ENCODE measurements at regions not wholly inside any gene's neighbourhood (a gene's known extent, or its start where the extent isn't known, plus 50 kb on each side); places are given as distances from the start of the nearest gene placed in this dataset.

- Mint-ChIP-seq H3K27me3 (peaks cover 9 to 23% (median 22%) of the 10 kb centered on the region in 5 donors), H3K36me3 (no peaks in the 10 kb centered on the region), H3K27ac (no peak overlapping the region), H3K4me1 (no peaks in the 10 kb centered on the region), H3K9me3 (no peaks in the 10 kb centered on the region), H3K4me3 (no peak overlapping the region)
- no peaks in the 10 kb centered on the region for H3K27me3 ChIP-seq (ENCODE audit: control insufficient read depth in 2 of 2, insufficient read depth in 2 of 2, low read length in 2 of 2)
- H3K4me3 ChIP-seq (ENCODE audit: low read length) = no peak overlapping the region
- no peaks in the 10 kb centered on the region for H3K9me3 ChIP-seq (ENCODE audit: control insufficient read depth in 2 of 3, low read length in 3 of 3)
- ATAC-seq (no peak), DNase-seq (no peak)
- CTCF ChIA-PET = no interaction called here
- no peaks in the 10 kb centered on the region for H3K36me3 ChIP-seq (ENCODE audit: control insufficient read depth in 2 of 3, insufficient read depth in 3 of 3, low read length in 3 of 3)
- intact Hi-C loops (cut with micrococcal nuclease) = no loop called here
- POLR2A ChIA-PET = no interaction called here
- H3K4me1 ChIP-seq (ENCODE audit: control insufficient read depth in 2 of 2, insufficient read depth in 2 of 2, low read length in 2 of 2) = no peaks in the 10 kb centered on the region
- no peak overlapping the region for H3K27ac ChIP-seq (ENCODE audit: low read depth, low read length)
Observed at GRCh38 chr6:134686071-134686470, 263.8 kb downstream of the ALDH8A1 start.

GRCh38 chr6:134684423-134684795 lies 265.5 kb downstream of the ALDH8A1 start:
- H3K36me3 Mint-ChIP-seq = no peaks in the 10 kb centered on the region
- POLR2A ChIA-PET = no interaction called here
- H3K4me3 ChIP-seq (ENCODE audit: low read length) = no peak overlapping the region
- peaks cover 0 to 3% (median 0%) of the 10 kb centered on the region in 7 donors for H3K4me1 Mint-ChIP-seq
- H3K36me3 ChIP-seq (ENCODE audit: control insufficient read depth in 2 of 3, insufficient read depth in 3 of 3, low read length in 3 of 3) = no peaks in the 10 kb centered on the region
- DNase-seq (no peak), ATAC-seq (no peak)
- peaks cover 0 to 12% (median 9%) of the 10 kb centered on the region in 5 donors for H3K27me3 Mint-ChIP-seq
- H3K4me3 Mint-ChIP-seq = no peak overlapping the region
- no peaks in the 10 kb centered on the region for H3K9me3 Mint-ChIP-seq
- CTCF ChIA-PET = no interaction called here
- no peaks in the 10 kb centered on the region for H3K27me3 ChIP-seq (ENCODE audit: control insufficient read depth in 2 of 2, insufficient read depth in 2 of 2, low read length in 2 of 2)
- no peak overlapping the region for H3K27ac Mint-ChIP-seq
- no peak overlapping the region for H3K27ac ChIP-seq (ENCODE audit: low read depth, low read length)
- no peaks in the 10 kb centered on the region for H3K9me3 ChIP-seq (ENCODE audit: control insufficient read depth in 2 of 3, low read length in 3 of 3)
- no peaks in the 10 kb centered on the region for H3K4me1 ChIP-seq (ENCODE audit: control insufficient read depth in 2 of 2, insufficient read depth in 2 of 2, low read length in 2 of 2)
- intact Hi-C loops (cut with micrococcal nuclease) = no loop called here

- no peak overlapping the region for H3K4me3 Mint-ChIP-seq
- no peaks in the 10 kb centered on the region for H3K9me3 Mint-ChIP-seq
- ATAC-seq (no peak), DNase-seq (no peak)
- no peak overlapping the region for H3K27ac ChIP-seq (ENCODE audit: low read depth, low read length)
- H3K27ac Mint-ChIP-seq = no peak overlapping the region
- H3K36me3 ChIP-seq (ENCODE audit: control insufficient read depth in 2 of 3, insufficient read depth in 3 of 3, low read length in 3 of 3) = no peaks in the 10 kb centered on the region
- POLR2A ChIA-PET = no interaction called here
- H3K4me1 Mint-ChIP-seq = peaks cover 0 to 3% (median 0%) of the 10 kb centered on the region in 7 donors
- H3K27me3 ChIP-seq (ENCODE audit: control insufficient read depth in 2 of 2, insufficient read depth in 2 of 2, low read length in 2 of 2) = no peaks in the 10 kb centered on the region
- intact Hi-C loops (cut with micrococcal nuclease) = no loop called here
- peaks cover 0 to 9% (median 6%) of the 10 kb centered on the region in 5 donors for H3K27me3 Mint-ChIP-seq
- CTCF ChIA-PET = no interaction called here
- H3K4me1 ChIP-seq (ENCODE audit: control insufficient read depth in 2 of 2, insufficient read depth in 2 of 2, low read length in 2 of 2) = no peaks in the 10 kb centered on the region
- no peaks in the 10 kb centered on the region for H3K9me3 ChIP-seq (ENCODE audit: control insufficient read depth in 2 of 3, low read length in 3 of 3)
- H3K4me3 ChIP-seq (ENCODE audit: low read length) = no peak overlapping the region
- H3K36me3 Mint-ChIP-seq = no peaks in the 10 kb centered on the region
Observed at GRCh38 chr6:134683783-134684422, 266.0 kb downstream of the ALDH8A1 start.

GRCh38 chr6:134680433-134680832 lies 269.5 kb downstream of the ALDH8A1 start:
- Histone ChIP-seq H3K27ac (ENCODE audit: low read depth, low read length) (no peak overlapping the region), H3K4me3 (ENCODE audit: low read length) (no peak overlapping the region), H3K36me3 (ENCODE audit: control insufficient read depth in 2 of 3, insufficient read depth in 3 of 3, low read length in 3 of 3) (no peaks in the 10 kb centered on the region), H3K4me1 (ENCODE audit: control insufficient read depth in 2 of 2, insufficient read depth in 2 of 2, low read length in 2 of 2) (no peaks in the 10 kb centered on the region), H3K27me3 (ENCODE audit: control insufficient read depth in 2 of 2, insufficient read depth in 2 of 2, low read length in 2 of 2) (no peaks in the 10 kb centered on the region), H3K9me3 (ENCODE audit: control insufficient read depth in 2 of 3, low read length in 3 of 3) (no peaks in the 10 kb centered on the region)
- Mint-ChIP-seq H3K27ac (no peak overlapping the region), H3K9me3 (no peaks in the 10 kb centered on the region), H3K4me1 (peaks cover 0 to 3% (median 0%) of the 10 kb centered on the region in 7 donors), H3K36me3 (no peaks in the 10 kb centered on the region), H3K4me3 (no peak overlapping the region), H3K27me3 (peaks cover 0 to 5% (median 0%) of the 10 kb centered on the region in 5 donors)
- no peak for DNase-seq
- ChIA-PET CTCF (no interaction called here), POLR2A (no interaction called here)
- ATAC-seq = no peak
- intact Hi-C loops (cut with micrococcal nuclease) = no loop called here

- Histone ChIP-seq H3K36me3 (ENCODE audit: control insufficient read depth in 2 of 3, insufficient read depth in 3 of 3, low read length in 3 of 3) (no peaks in the 10 kb centered on the region), H3K9me3 (ENCODE audit: control insufficient read depth in 2 of 3, low read length in 3 of 3) (no peaks in the 10 kb centered on the region), H3K4me1 (ENCODE audit: control insufficient read depth in 2 of 2, insufficient read depth in 2 of 2, low read length in 2 of 2) (no peaks in the 10 kb centered on the region), H3K27me3 (ENCODE audit: control insufficient read depth in 2 of 2, insufficient read depth in 2 of 2, low read length in 2 of 2) (no peaks in the 10 kb centered on the region), H3K27ac (ENCODE audit: low read depth, low read length) (no peak overlapping the region), H3K4me3 (ENCODE audit: low read length) (no peak overlapping the region)
- Mint-ChIP-seq H3K9me3 (no peaks in the 10 kb centered on the region), H3K27me3 (peaks cover 0 to 5% (median 0%) of the 10 kb centered on the region in 5 donors), H3K4me3 (no peak overlapping the region), H3K36me3 (no peaks in the 10 kb centered on the region), H3K4me1 (peaks cover 0 to 3% (median 0%) of the 10 kb centered on the region in 7 donors), H3K27ac (no peak overlapping the region)
- ChIA-PET CTCF (no interaction called here), POLR2A (no interaction called here)
- no peak for DNase-seq
- intact Hi-C loops (cut with micrococcal nuclease) = no loop called here
- ATAC-seq = no peak
Observed at GRCh38 chr6:134680021-134680420, 269.9 kb downstream of the ALDH8A1 start.

GRCh38 chr6:134678436-134678889 lies 271.4 kb downstream of the ALDH8A1 start:
- peaks cover 0 to 3% (median 0%) of the 10 kb centered on the region in 7 donors for H3K4me1 Mint-ChIP-seq
- ATAC-seq = no peak
- H3K9me3 Mint-ChIP-seq = no peaks in the 10 kb centered on the region
- Histone ChIP-seq H3K9me3 (ENCODE audit: control insufficient read depth in 2 of 3, low read length in 3 of 3) (no peaks in the 10 kb centered on the region), H3K36me3 (ENCODE audit: control insufficient read depth in 2 of 3, insufficient read depth in 3 of 3, low read length in 3 of 3) (no peaks in the 10 kb centered on the region), H3K4me3 (ENCODE audit: low read length) (no peak overlapping the region), H3K27ac (ENCODE audit: low read depth, low read length) (no peak overlapping the region), H3K4me1 (ENCODE audit: control insufficient read depth in 2 of 2, insufficient read depth in 2 of 2, low read length in 2 of 2) (no peaks in the 10 kb centered on the region), H3K27me3 (ENCODE audit: control insufficient read depth in 2 of 2, insufficient read depth in 2 of 2, low read length in 2 of 2) (no peaks in the 10 kb centered on the region)
- intact Hi-C loops (cut with micrococcal nuclease) = no loop called here
- H3K4me3 Mint-ChIP-seq = no peak overlapping the region
- H3K27ac Mint-ChIP-seq = no peak overlapping the region
- H3K36me3 Mint-ChIP-seq = no peaks in the 10 kb centered on the region
- ChIA-PET POLR2A (no interaction called here), CTCF (no interaction called here)
- no peaks in the 10 kb centered on the region for H3K27me3 Mint-ChIP-seq
- no peak for DNase-seq
